GM12878 (cell line): ENCODE measurements at regions not wholly inside any gene's neighbourhood (a gene's known extent, or its start where the extent isn't known, plus 50 kb on each side); places are given as distances from the start of the nearest gene placed in this dataset.

Source experiments
- ATAC-seq: fragments of 200-7000 bp; cut with Tn5 transposase; 3 replicates; pipeline ENCODE4 v1.9.1; 2020; ENCODE audit warnings: mild to moderate bottlenecking, moderate library complexity
- BruUV-seq: library from RNA; stranded (reverse); fragments of 400-500 nt; replicated peaks from 2 replicates; lab custom pipeline; 2021; lab: Mats Ljungman, UMichigan
- CTCF ChIA-PET: fragments of 300-600 bp; sonication (Branson Sonifier 250); formaldehyde crosslinking; extraction: SDS; loops from one replicate; lab custom pipeline; 2021; ENCODE audit warnings: inconsistent platforms; lab: Yijun Ruan, JAX
- POLR2A ChIA-PET: fragments of 350-600 bp; formaldehyde crosslinking; extraction: SDS; loops from one replicate; lab custom pipeline; 2021; ENCODE audit warnings: inconsistent platforms; lab: Charles Lee
- RAD21 ChIA-PET: fragments of 300-600 bp; sonication (Branson Sonifier 250); formaldehyde crosslinking; loops from one replicate; lab custom pipeline; 2023; ENCODE audit warnings: antibody characterized with exemption; ENCODE audit not compliant: unreplicated experiment; lab: Charles Lee
- SMC1A ChIA-PET: fragments of 300-600 bp; sonication (Branson Sonifier 250); formaldehyde crosslinking; loops from one replicate; lab custom pipeline; 2023; ENCODE audit not compliant: unreplicated experiment, uncharacterized antibody; lab: Charles Lee
- DNase-seq: peaks from one replicate; pipeline ENCODE4 v3.0.0-alpha.2; 2011; ENCODE audit warnings: low read depth, low spot score
- FAIRE-seq: peaks from 3 replicates; lab custom pipeline; 2011; peaks lifted over from hg19 to GRCh38; lab: Jason Lieb, UNC
- H2AFZ ChIP-seq: 2 replicates; pipeline ENCODE4 v1.6.0; 2011; ENCODE audit warnings: low read depth, low read length, control low read depth; ENCODE audit not compliant: control insufficient read depth
- H3K27ac ChIP-seq: 2 replicates; pipeline ENCODE4 v1.5.1; 2011; ENCODE audit warnings: control low read depth; ENCODE audit not compliant: control insufficient read depth, insufficient read depth
- H3K27me3 ChIP-seq, 2 experiments: replicated peaks in 1 of 2; 2 replicates each; pipeline versions ENCODE4 v1.6.0 to v1.6.1; 2011; ENCODE audit warnings: low read length in 1 of 2; ENCODE audit not compliant: control insufficient read depth in 2 of 2, insufficient read depth in 2 of 2
- H3K36me3 ChIP-seq, 2 experiments: 2 replicates each; pipeline ENCODE4 v1.5.1; 2011; ENCODE audit warnings: low read length in 1 of 2; ENCODE audit not compliant: control insufficient read depth in 2 of 2, insufficient read depth in 2 of 2
- H3K4me1 ChIP-seq: 2 replicates; pipeline ENCODE4 v1.6.1; 2011; ENCODE audit warnings: mild to moderate bottlenecking, low read length, moderate library complexity, mixed read lengths; ENCODE audit not compliant: control insufficient read depth, insufficient read depth
- H3K4me2 ChIP-seq: 2 replicates; pipeline ENCODE4 v1.6.0; 2011; ENCODE audit warnings: control low read depth; ENCODE audit not compliant: control insufficient read depth, insufficient read depth
- H3K4me3 ChIP-seq: fragments of 200-600 bp; sonication (generic); 2 replicates; pipeline ENCODE4 v1.5.1; 2016
- H3K79me2 ChIP-seq: 2 replicates; pipeline ENCODE4 v1.6.0; 2011; ENCODE audit warnings: low read length; ENCODE audit not compliant: control insufficient read depth, insufficient read depth
- H3K9ac ChIP-seq: 2 replicates; pipeline ENCODE4 v1.8.0; 2011; ENCODE audit warnings: low read length, control low read depth, mixed read lengths; ENCODE audit not compliant: control insufficient read depth, insufficient read depth
- H3K9me3 ChIP-seq: replicated peaks from 3 replicates; pipeline ENCODE4 v1.5.1; 2011; ENCODE audit warnings: mild to moderate bottlenecking, low read length; ENCODE audit not compliant: control insufficient read depth, insufficient read depth
- H4K20me1 ChIP-seq: 2 replicates; pipeline ENCODE4 v1.6.0; 2011; ENCODE audit not compliant: control insufficient read depth, insufficient read depth
- ATF2 ChIP-seq: IDR thresholded peaks from 2 replicates; pipeline ENCODE4 v1.6.1; 2012; ENCODE audit warnings: low read length, inconsistent platforms
- BMI1 ChIP-seq: fragments of 450-650 bp; IDR thresholded peaks from 2 replicates; pipeline ENCODE4 v1.6.1; 2016; ENCODE audit warnings: mild to moderate bottlenecking, moderate library complexity, borderline replicate concordance
- CBX3 ChIP-seq: fragments of 200-600 bp; sonication (generic); IDR thresholded peaks from 2 replicates; pipeline ENCODE4 v1.6.1; 2016; ENCODE audit warnings: low read depth, borderline replicate concordance
- CHD4 ChIP-seq: fragments of 200-600 bp; sonication (generic); IDR thresholded peaks from 2 replicates; pipeline ENCODE4 v1.6.1; 2016; ENCODE audit warnings: mild to moderate bottlenecking
- EP300 ChIP-seq, 2 experiments: fragments of 150-350 bp in 1 of 2; IDR thresholded peaks; 2 replicates each; pipeline ENCODE4 v1.6.1; 2011 to 2012; ENCODE audit warnings: low read depth in 2 of 2, low read length in 2 of 2, borderline replicate concordance in 1 of 2, improper control_type of control experiment in 1 of 2, inconsistent platforms in 1 of 2; ENCODE audit not compliant: control insufficient read depth in 1 of 2
- MXI1 ChIP-seq: fragments of 150-350 bp; IDR thresholded peaks from 2 replicates; pipeline ENCODE4 v1.6.1; 2011; ENCODE audit warnings: low read depth, mild to moderate bottlenecking, inconsistent platforms, low read length, improper control_type of control experiment
- POU2F2 ChIP-seq: IDR thresholded peaks from 3 replicates; pipeline ENCODE4 v1.6.1; 2011; ENCODE audit warnings: low read depth, mild to moderate bottlenecking, low read length, borderline replicate concordance
- RELB ChIP-seq: fragments of 450-650 bp; IDR thresholded peaks from 2 replicates; pipeline ENCODE4 v1.6.1; 2017; ENCODE audit warnings: low read depth, mild to moderate bottlenecking, moderate library complexity
- SMC3 ChIP-seq: IDR thresholded peaks from 2 replicates; pipeline ENCODE4 v1.6.1; 2011; ENCODE audit warnings: low read length, improper control_type of control experiment, borderline replicate concordance
- SUPT20H ChIP-seq: IDR thresholded peaks from 2 replicates; pipeline ENCODE4 v1.6.1; 2011; ENCODE audit warnings: low read depth, mild to moderate bottlenecking, low read length, moderate library complexity, borderline replicate concordance; ENCODE audit not compliant: control insufficient read depth
- TAF1 ChIP-seq: IDR thresholded peaks from 2 replicates; pipeline ENCODE4 v1.6.1; 2011; ENCODE audit warnings: mild to moderate bottlenecking, low read depth, low read length, borderline replicate concordance
- YY1 ChIP-seq: IDR thresholded peaks from 2 replicates; pipeline ENCODE4 v1.6.1; 2011; ENCODE audit warnings: low read depth, mild to moderate bottlenecking, low read length
- ZNF24 ChIP-seq: fragments of 450-650 bp; IDR thresholded peaks from 2 replicates; pipeline ENCODE4 v1.6.1; 2017; ENCODE audit warnings: antibody characterized with exemption, mild to moderate bottlenecking
- WGBS: methylation state at CpG from one replicate; pipeline ENCODE4 v1.1.6; 2016; ENCODE audit warnings: low lambda C conversion rate; ENCODE audit not compliant: insufficient replicate concordance, insufficient coverage; ENCODE audit errors: missing lambda C conversion rate; 5-methylcytosine and 5-hydroxymethylcytosine counted together
- in situ Hi-C: fragments of 300-500 bp; cut with MboI; formaldehyde crosslinking; loops from 9 replicates; pipeline ENCODE4 v1.14.3; 2018; ENCODE audit warnings: mixed read lengths
- intact Hi-C: fragments of 100-400 bp; cut with micrococcal nuclease; formaldehyde crosslinking; loops from one replicate; pipeline ENCODE4 v1.14.2; 2022; ENCODE audit not compliant: unreplicated experiment

GRCh38 chr9:40927260-40927631 is 201.2 kb downstream of the FOXD4L6 start:
- Histone ChIP-seq H3K9me3 (peaks cover 9% of the 10 kb centered on the region; the same call in 2 of the 3 replicates), H3K79me2 (no peaks in the 10 kb centered on the region), H3K4me1 (no peaks in the 10 kb centered on the region), H3K27me3 (no peaks in the 10 kb centered on the region), H4K20me1 (no peaks in the 10 kb centered on the region), H3K4me2 (no peak overlapping the region), H2AFZ (no peak overlapping the region), H3K27ac (no peak overlapping the region), H3K9ac (no peak overlapping the region), H3K36me3 (no peaks in the 10 kb centered on the region), H3K4me3 (no peak overlapping the region)
- ChIA-PET RAD21 (no interaction called here), POLR2A (no interaction called here), CTCF (no interaction called here), SMC1A (no interaction called here)
- DNase-seq (no peak), ATAC-seq (no peak), FAIRE-seq (no peak)
- intact Hi-C loops = no loop called here
- no TSS peak for BruUV-seq
- WGBS = 57% methylated on average over 4 of the region's 4 CpGs
- no peak for TF ChIP-seq RELB
- no peak for TF ChIP-seq EP300 (IDR thresholded peaks at IDR 0.05; ENCODE audit: borderline replicate concordance in 1 of 2, control insufficient read depth in 1 of 2, low read depth in 2 of 2, low read length in 2 of 2)
- no peak for TF ChIP-seq YY1
- no peak for TF ChIP-seq ZNF24
- no peak for TF ChIP-seq POU2F2
- TF ChIP-seq CHD4 = no peak
- TF ChIP-seq CBX3 = no peak
- no peak for TF ChIP-seq ATF2
- TF ChIP-seq BMI1 = no peak
- no peak for TF ChIP-seq MXI1
- TF ChIP-seq SUPT20H = no peak
- TF ChIP-seq SMC3 = no peak
- TF ChIP-seq TAF1 = no peak
- in situ Hi-C loops = no loop called here
